H9 (cell line): ENCODE measurements at regions not wholly inside any gene's neighbourhood (a gene's known extent, or its start where the extent isn't known, plus 50 kb on each side); places are given as distances from the start of the nearest gene placed in this dataset.

ENCODE experiments used
- DNase-seq: peaks from one replicate; pipeline ENCODE4 v3.0.0-alpha.2; 2017
- H2AFZ ChIP-seq: one replicate; pipeline ENCODE4 v1.6.1; 2013; ENCODE audit warnings: mild to moderate bottlenecking, low read length, control low read depth, moderate library complexity
- H2AK5ac ChIP-seq: 2 replicates; pipeline ENCODE4 v1.6.1; 2013; ENCODE audit warnings: low read length, control low read depth, mixed read lengths; ENCODE audit not compliant: insufficient read length
- H2BK120ac ChIP-seq: one replicate; pipeline ENCODE4 v1.6.1; 2013; ENCODE audit warnings: low read depth, mild to moderate bottlenecking, low read length, control low read depth, inconsistent platforms; ENCODE audit not compliant: poor library complexity, severe bottlenecking
- H2BK12ac ChIP-seq: 2 replicates; pipeline ENCODE4 v1.6.1; 2013; ENCODE audit warnings: low read length, control low read depth, mixed read lengths, low read depth; ENCODE audit not compliant: insufficient read length
- H2BK15ac ChIP-seq: 2 replicates; pipeline ENCODE4 v1.6.1; 2013; ENCODE audit warnings: low read depth, low read length, control low read depth
- H2BK20ac ChIP-seq: one replicate; pipeline ENCODE4 v1.6.1; 2013; ENCODE audit warnings: low read depth, mild to moderate bottlenecking, low read length, control low read depth, inconsistent platforms; ENCODE audit not compliant: poor library complexity, severe bottlenecking
- H2BK5ac ChIP-seq: 2 replicates; pipeline ENCODE4 v1.6.1; 2013; ENCODE audit warnings: low read length, control low read depth, mixed read lengths; ENCODE audit not compliant: insufficient read length
- H3K14ac ChIP-seq: 2 replicates; pipeline ENCODE4 v1.6.1; 2013; ENCODE audit warnings: low read length, control low read depth; ENCODE audit not compliant: insufficient read depth
- H3K18ac ChIP-seq: 2 replicates; pipeline ENCODE4 v1.6.1; 2013; ENCODE audit warnings: low read depth, mild to moderate bottlenecking, mixed read lengths, low read length, control low read depth; ENCODE audit not compliant: insufficient read length
- H3K23ac ChIP-seq: 2 replicates; pipeline ENCODE4 v1.6.1; 2013; ENCODE audit warnings: low read length, control low read depth, mixed read lengths, low read depth; ENCODE audit not compliant: insufficient read length
- H3K23me2 ChIP-seq: 2 replicates; pipeline ENCODE4 v1.6.1; 2013; ENCODE audit warnings: low read depth, mild to moderate bottlenecking, mixed read lengths, low read length, control low read depth; ENCODE audit not compliant: insufficient read length, poor library complexity, severe bottlenecking
- H3K27ac ChIP-seq: 2 replicates; pipeline ENCODE4 v1.5.1; 2013; ENCODE audit warnings: low read length, control low read depth, mixed read lengths, low read depth; ENCODE audit not compliant: insufficient read length
- H3K27me3 ChIP-seq: 2 replicates; pipeline ENCODE4 v1.6.1; 2013; ENCODE audit warnings: low read length, control low read depth, inconsistent platforms; ENCODE audit not compliant: insufficient read depth
- H3K4ac ChIP-seq: 2 replicates; pipeline ENCODE4 v1.6.1; 2013; ENCODE audit warnings: low read depth, mild to moderate bottlenecking, control low read depth, inconsistent platforms, low read length, moderate library complexity
- H3K4me1 ChIP-seq: 2 replicates; pipeline ENCODE4 v1.6.1; 2013; ENCODE audit warnings: low read length, control low read depth, inconsistent platforms; ENCODE audit not compliant: insufficient read depth
- H3K4me2 ChIP-seq: 2 replicates; pipeline ENCODE4 v1.6.1; 2013; ENCODE audit warnings: low read length, control low read depth, mixed read lengths; ENCODE audit not compliant: insufficient read length, insufficient read depth
- H3K56ac ChIP-seq: 2 replicates; pipeline ENCODE4 v1.6.1; 2013; ENCODE audit warnings: low read depth, mild to moderate bottlenecking, mixed read lengths, low read length, control low read depth; ENCODE audit not compliant: insufficient read length
- H3K79me1 ChIP-seq: 2 replicates; pipeline ENCODE4 v1.6.1; 2013; ENCODE audit warnings: low read depth, mild to moderate bottlenecking, moderate library complexity, low read length, control low read depth, inconsistent platforms; ENCODE audit not compliant: insufficient read depth, poor library complexity, severe bottlenecking
- H3K79me2 ChIP-seq: 2 replicates; pipeline ENCODE4 v1.6.1; 2013; ENCODE audit warnings: low read length, control low read depth, inconsistent platforms; ENCODE audit not compliant: insufficient read depth
- H3K9ac ChIP-seq: 2 replicates; pipeline ENCODE4 v1.6.1; 2013; ENCODE audit warnings: low read length, control low read depth, mixed read lengths; ENCODE audit not compliant: insufficient read length; ENCODE audit errors: extremely low read depth
- H3K9me3 ChIP-seq: one replicate; pipeline ENCODE4 v1.6.1; 2013; ENCODE audit warnings: low read depth, low read length, inconsistent platforms; ENCODE audit not compliant: control insufficient read depth
- H3T11ph ChIP-seq: one replicate; pipeline ENCODE4 v1.6.1; 2013; ENCODE audit warnings: mild to moderate bottlenecking, low read length, control low read depth, inconsistent platforms
- H4K20me1 ChIP-seq: one replicate; pipeline ENCODE4 v1.6.1; 2013; ENCODE audit not compliant: control insufficient read depth, insufficient read length, insufficient read depth
- H4K5ac ChIP-seq: 2 replicates; pipeline ENCODE4 v1.6.1; 2013; ENCODE audit warnings: low read depth, mild to moderate bottlenecking, mixed read lengths, low read length, control low read depth; ENCODE audit not compliant: insufficient read length
- H4K8ac ChIP-seq: replicated peaks from 2 replicates; pipeline ENCODE4 v1.6.1; 2013; ENCODE audit warnings: low read length, control low read depth, mixed read lengths, low read depth; ENCODE audit not compliant: insufficient read length
- H4K91ac ChIP-seq: 2 replicates; pipeline ENCODE4 v1.6.1; 2013; ENCODE audit warnings: low read depth, mild to moderate bottlenecking, moderate library complexity, mixed read lengths, low read length, control low read depth; ENCODE audit not compliant: insufficient read length
- H3K27ac Mint-ChIP-seq, 3 experiments: 2 replicates in 2 of 3; 3 replicates in 1 of 3; pipeline ENCODE4 v1.8.0; 2020 to 2021; ENCODE audit warnings: mixed read lengths in 3 of 3, mild to moderate bottlenecking in 1 of 3, moderate library complexity in 1 of 3
- H3K27me3 Mint-ChIP-seq: 2 replicates; pipeline ENCODE4 v1.8.0; 2021; ENCODE audit warnings: low read depth, mild to moderate bottlenecking, moderate library complexity, mixed read lengths
- H3K36me3 Mint-ChIP-seq, 3 experiments: 2 replicates in 2 of 3; 3 replicates in 1 of 3; pipeline ENCODE4 v1.8.0; 2020 to 2021; ENCODE audit warnings: low read depth in 3 of 3, mixed read lengths in 3 of 3; ENCODE audit not compliant: insufficient read depth in 1 of 3
- H3K4me1 Mint-ChIP-seq, 2 experiments: 2 replicates each; pipeline ENCODE4 v1.8.0; 2020; ENCODE audit warnings: mixed read lengths in 2 of 2
- H3K4me3 Mint-ChIP-seq, 2 experiments: 2 replicates in 1 of 2; 3 replicates in 1 of 2; pipeline ENCODE4 v1.8.0; 2020 to 2021; ENCODE audit warnings: mild to moderate bottlenecking in 2 of 2, mixed read lengths in 2 of 2, moderate library complexity in 1 of 2
- H3K9me3 Mint-ChIP-seq, 2 experiments: 2 replicates in 1 of 2; 3 replicates in 1 of 2; pipeline ENCODE4 v1.8.0; 2020; ENCODE audit warnings: mild to moderate bottlenecking in 2 of 2, mixed read lengths in 2 of 2, moderate library complexity in 1 of 2
- CTCF ChIP-seq: fragments of 200-600 bp; sonication (generic); conservative IDR thresholded peaks from 3 replicates; pipeline ENCODE4 v1.8.0; 2021; ENCODE audit warnings: antibody characterized with exemption, mild to moderate bottlenecking
- WGBS: extraction: QIAGEN DNeasy Blood & Tissue Kit; methylation state at CpG from one replicate; pipeline ENCODE4 v1.1.7; 2013; ENCODE audit warnings: missing lambda C conversion rate, low lambda C conversion rate, mixed read lengths; ENCODE audit not compliant: insufficient read length; ENCODE audit errors: extremely low coverage; 5-methylcytosine and 5-hydroxymethylcytosine counted together

GRCh38 chr14:73773441-73774240, 59.5 kb upstream of the PNMA1 start:
- Histone ChIP-seq H3K9me3 (no peaks in the 10 kb centered on the region), H2BK5ac (no peak overlapping the region), H3K9ac (no peak overlapping the region), H3K79me1 (no peaks in the 10 kb centered on the region), H2BK15ac (no peak overlapping the region), H2BK120ac (no peak overlapping the region), H2AFZ (no peak overlapping the region), H2BK12ac (no peak overlapping the region), H3K27ac (no peak overlapping the region), H3K18ac (no peak overlapping the region), H3K4ac (no peak overlapping the region), H3K23ac (no peak overlapping the region), H4K5ac (no peak overlapping the region), H3K4me1 (no peaks in the 10 kb centered on the region; the same call in 1 of the 2 replicates), H4K91ac (no peak overlapping the region), H3K4me2 (no peak overlapping the region), H2AK5ac (no peak overlapping the region), H2BK20ac (no peak overlapping the region), H3K79me2 (no peaks in the 10 kb centered on the region), H4K8ac (no peak overlapping the region), H3K14ac (no peak overlapping the region), H3K23me2 (no peaks in the 10 kb centered on the region), H3K56ac (no peak overlapping the region), H3K27me3 (no peaks in the 10 kb centered on the region), H3T11ph (no peak overlapping the region), H4K20me1 (no peaks in the 10 kb centered on the region)
- no peak for DNase-seq
- Mint-ChIP-seq H3K4me3 (no peak overlapping the region), H3K9me3 (peaks cover 0 to 2% of the 10 kb centered on the region in 2 experiments; a peak in 1 of 5 replicates), H3K27ac (no peak overlapping the region), H3K4me1 (peaks cover 32 to 41% of the 10 kb centered on the region in 2 experiments), H3K36me3 (no peaks in the 10 kb centered on the region; a peak in 2 of 7 replicates), H3K27me3 (peaks cover 84% of the 10 kb centered on the region)
- TF ChIP-seq CTCF: no peak
- WGBS: no CpG with 5 or more reads among the region's 11 CpGs
